HFFc6 (cell line): ENCODE measurements at regions not wholly inside any gene's neighbourhood (a gene's known extent, or its start where the extent isn't known, plus 50 kb on each side); places are given as distances from the start of the nearest gene placed in this dataset.
"Not testable (repeated sequence)": the region's sequence is repeated elsewhere in the genome, so short reads cannot be mapped to it uniquely, and the experiment has no call there.

Experiments
- DNase-seq: peaks from one replicate; pipeline ENCODE4 v3.0.0-alpha.2; 2018
- H3K27ac Mint-ChIP-seq: 2 replicates; pipeline ENCODE4 v1.8.0; 2020; ENCODE audit warnings: mild to moderate bottlenecking, mixed read lengths
- H3K27me3 Mint-ChIP-seq: 2 replicates; pipeline ENCODE4 v1.8.0; 2021; ENCODE audit warnings: mild to moderate bottlenecking, moderate library complexity, mixed read lengths; ENCODE audit not compliant: insufficient read depth
- H3K36me3 Mint-ChIP-seq: 2 replicates; pipeline ENCODE4 v1.8.0; 2021; ENCODE audit warnings: low read depth, mixed read lengths
- H3K4me1 Mint-ChIP-seq: 2 replicates; pipeline ENCODE4 v1.8.0; 2020; ENCODE audit warnings: low read depth, mixed read lengths
- H3K4me3 Mint-ChIP-seq: 2 replicates; pipeline ENCODE4 v1.8.0; 2020; ENCODE audit warnings: mild to moderate bottlenecking, moderate library complexity, mixed read lengths
- H3K9me3 Mint-ChIP-seq: 2 replicates; pipeline ENCODE4 v1.8.0; 2020; ENCODE audit warnings: mild to moderate bottlenecking, mixed read lengths
- CTCF ChIP-seq: fragments of 200-600 bp; sonication (generic); IDR thresholded peaks from 2 replicates; pipeline ENCODE4 v1.5.0; 2021; ENCODE audit warnings: antibody characterized with exemption, mild to moderate bottlenecking

GRCh38 chr2:132256251-132256902, 94.6 kb upstream of the ANKRD30BL start:
- no peak overlapping the region for H3K27ac Mint-ChIP-seq
- no peak overlapping the region for H3K4me3 Mint-ChIP-seq
- TF ChIP-seq CTCF, result no peak
- H3K27me3 Mint-ChIP-seq, result peaks cover 3% of the 10 kb centered on the region
- H3K9me3 Mint-ChIP-seq, result peaks cover 38% of the 10 kb centered on the region
- no peaks in the 10 kb centered on the region for H3K4me1 Mint-ChIP-seq
- DNase-seq, result no peak
- H3K36me3 Mint-ChIP-seq, result peaks cover 10% of the 10 kb centered on the region

GRCh38 chr2:132256903-132257300, 95.2 kb upstream of the ANKRD30BL start:
- H3K9me3 Mint-ChIP-seq, result peaks cover 37% of the 10 kb centered on the region
- DNase-seq, H3K4me3 Mint-ChIP-seq, H3K27ac Mint-ChIP-seq, H3K4me1 Mint-ChIP-seq, H3K27me3 Mint-ChIP-seq: not testable (repeated sequence)
- peaks cover 10% of the 10 kb centered on the region for H3K36me3 Mint-ChIP-seq

GRCh38 chr2:132257301-132258171, 95.8 kb upstream of the ANKRD30BL start:
- H3K27me3 Mint-ChIP-seq, DNase-seq, H3K27ac Mint-ChIP-seq, H3K4me3 Mint-ChIP-seq, H3K4me1 Mint-ChIP-seq: not testable (repeated sequence)
- H3K36me3 Mint-ChIP-seq, result peaks cover 10% of the 10 kb centered on the region
- H3K9me3 Mint-ChIP-seq, result peaks cover 34% of the 10 kb centered on the region

GRCh38 chr2:132259276-132259675, 97.5 kb upstream of the ANKRD30BL start:
- H3K27me3 Mint-ChIP-seq, H3K4me1 Mint-ChIP-seq, H3K36me3 Mint-ChIP-seq, H3K27ac Mint-ChIP-seq, DNase-seq, H3K4me3 Mint-ChIP-seq: not testable (repeated sequence)
- H3K9me3 Mint-ChIP-seq, result peaks cover 25% of the 10 kb centered on the region

GRCh38 chr2:132265595-132265994, 103.8 kb upstream of the ANKRD30BL start:
- H3K36me3 Mint-ChIP-seq, H3K9me3 Mint-ChIP-seq, H3K27ac Mint-ChIP-seq, H3K4me3 Mint-ChIP-seq, H3K27me3 Mint-ChIP-seq, DNase-seq, H3K4me1 Mint-ChIP-seq: not testable (repeated sequence)

GRCh38 chr2:132267105-132267497, 105.3 kb upstream of the ANKRD30BL start:
- H3K27ac Mint-ChIP-seq, result no peak overlapping the region
- DNase-seq, result no peak
- no peak for TF ChIP-seq CTCF
- no peak overlapping the region for H3K4me3 Mint-ChIP-seq
- H3K9me3 Mint-ChIP-seq, result no peaks in the 10 kb centered on the region
- peaks cover 5% of the 10 kb centered on the region for H3K27me3 Mint-ChIP-seq
- H3K36me3 Mint-ChIP-seq, result no peaks in the 10 kb centered on the region
- no peaks in the 10 kb centered on the region for H3K4me1 Mint-ChIP-seq

- not testable (repeated sequence) for H3K4me1 Mint-ChIP-seq, H3K27me3 Mint-ChIP-seq, H3K27ac Mint-ChIP-seq, DNase-seq, H3K36me3 Mint-ChIP-seq, H3K9me3 Mint-ChIP-seq, H3K4me3 Mint-ChIP-seq
Measured at GRCh38 chr2:132267498-132268283, 105.9 kb upstream of the ANKRD30BL start.
